Endothelial cell of umbilical vein (primary cell): ENCODE measurements at regions not wholly inside any gene's neighbourhood (a gene's known extent, or its start where the extent isn't known, plus 50 kb on each side); places are given as distances from the start of the nearest gene placed in this dataset.

Source experiments
- CTCF ChIP-seq, 2 donors: IDR thresholded peaks; 1 replicate in 1 of 2; 2 replicates in 1 of 2; pipeline ENCODE4 v1.5.1; 2011; ENCODE audit warnings: low read length in 2 of 2, mild to moderate bottlenecking in 2 of 2, moderate library complexity in 2 of 2, control low read depth in 1 of 2, inconsistent platforms in 1 of 2, low read depth in 1 of 2; ENCODE audit not compliant: insufficient read depth in 1 of 2; ENCODE audit errors: extremely low read depth in 1 of 2
- EZH2 ChIP-seq: IDR thresholded peaks from 2 replicates; pipeline ENCODE4 v1.6.1; 2012; ENCODE audit warnings: borderline replicate concordance, low read depth, mild to moderate bottlenecking, moderate library complexity, low read length, inconsistent platforms; ENCODE audit not compliant: severe bottlenecking
- JUN ChIP-seq: IDR thresholded peaks from 2 replicates; pipeline ENCODE4 v1.6.1; 2011; ENCODE audit warnings: borderline replicate concordance, low read depth; ENCODE audit not compliant: insufficient read length, insufficient read depth
- POLR2A ChIP-seq: IDR thresholded peaks from 2 replicates; pipeline ENCODE4 v1.6.1; 2012; ENCODE audit warnings: low read depth, mild to moderate bottlenecking, control low read depth, low read length
- POLR2AphosphoS5 ChIP-seq: IDR thresholded peaks from 2 replicates; pipeline ENCODE4 v1.6.1; 2012; ENCODE audit warnings: low read depth, mild to moderate bottlenecking, control low read depth, low read length, moderate library complexity; ENCODE audit not compliant: insufficient read depth

- TF ChIP-seq POLR2AphosphoS5 (no peak), JUN (no peak), CTCF (IDR thresholded peaks at IDR 0.05; ENCODE audit: extremely low read depth in 1 of 2, insufficient read depth in 1 of 2, low read depth in 1 of 2, low read length in 2 of 2) (no peak), POLR2A (no peak), EZH2 (no peak)
These were observed 165.7 kb upstream of the XIST start for GRCh38 chrX:74018253-74018652.
